HG03354 (cell line): ENCODE measurements at regions not wholly inside any gene's neighbourhood (a gene's known extent, or its start where the extent isn't known, plus 50 kb on each side); places are given as distances from the start of the nearest gene placed in this dataset.

Experiments
- ATAC-seq: cut with Tn5 transposase; IDR thresholded peaks from one replicate; pipeline ENCODE4 v1.9.1; 2021; ENCODE audit warnings: mild to moderate bottlenecking; ENCODE audit not compliant: unreplicated experiment, poor library complexity, severe bottlenecking

DNA sequence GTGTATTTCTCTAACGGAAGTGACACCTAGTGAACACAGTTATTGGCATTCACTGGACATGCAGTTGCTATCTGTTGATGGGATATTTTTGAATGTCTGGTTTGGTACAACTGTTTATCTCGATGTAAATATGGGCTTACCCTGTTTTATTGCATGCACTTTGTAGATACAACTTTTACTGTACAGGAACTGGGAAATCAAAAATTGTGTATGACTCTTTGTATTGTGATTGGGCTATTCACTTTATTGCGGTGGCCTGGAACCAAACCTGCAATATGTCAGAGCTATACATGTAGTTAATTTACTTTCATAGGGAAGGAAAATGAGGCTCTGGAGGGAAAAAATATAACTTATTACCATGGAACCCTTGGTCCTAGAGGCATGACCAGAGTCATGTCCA, 380.7 kb upstream of the KIRREL3 start:
- ATAC-seq = no peak

DNA sequence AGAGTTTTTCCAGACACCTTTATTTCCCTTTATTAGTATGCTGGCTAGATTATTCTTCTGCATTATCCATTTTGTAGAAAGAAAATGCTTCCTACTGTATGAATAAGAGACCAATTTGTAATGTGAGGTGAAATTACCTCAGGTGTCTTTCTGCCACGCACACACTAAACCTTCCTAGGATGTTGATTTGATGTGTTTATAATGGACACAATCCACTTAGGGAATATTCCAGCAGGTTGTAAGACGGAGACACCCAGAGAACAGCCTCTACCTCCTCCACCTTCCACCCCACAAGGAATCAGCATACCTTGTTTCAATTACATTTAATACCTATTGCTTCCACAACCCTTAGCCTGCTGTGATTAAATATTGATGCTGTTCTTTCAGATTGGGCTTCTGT, 379.1 kb upstream of the KIRREL3 start:
- no peak for ATAC-seq

DNA sequence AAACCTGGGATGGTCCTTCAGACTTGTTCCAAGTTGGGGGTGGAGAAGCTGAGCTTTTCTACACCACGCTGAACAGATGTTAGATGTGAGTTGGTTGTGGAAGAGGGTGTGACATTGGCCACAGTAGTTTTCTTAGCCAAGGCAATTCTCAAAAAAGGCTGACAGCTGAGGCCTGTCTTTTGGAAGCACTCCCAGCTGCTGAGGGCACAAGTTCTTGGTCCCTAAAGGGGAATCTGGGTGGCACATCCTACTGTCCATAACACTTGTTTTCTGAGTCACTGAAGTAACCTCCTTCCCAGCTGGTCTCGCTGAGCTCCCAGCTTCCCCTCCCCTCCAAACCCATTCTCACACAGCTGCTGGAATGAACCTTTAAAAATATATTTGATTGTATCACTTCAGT, 375.7 kb upstream of the KIRREL3 start:
- ATAC-seq = no peak

DNA sequence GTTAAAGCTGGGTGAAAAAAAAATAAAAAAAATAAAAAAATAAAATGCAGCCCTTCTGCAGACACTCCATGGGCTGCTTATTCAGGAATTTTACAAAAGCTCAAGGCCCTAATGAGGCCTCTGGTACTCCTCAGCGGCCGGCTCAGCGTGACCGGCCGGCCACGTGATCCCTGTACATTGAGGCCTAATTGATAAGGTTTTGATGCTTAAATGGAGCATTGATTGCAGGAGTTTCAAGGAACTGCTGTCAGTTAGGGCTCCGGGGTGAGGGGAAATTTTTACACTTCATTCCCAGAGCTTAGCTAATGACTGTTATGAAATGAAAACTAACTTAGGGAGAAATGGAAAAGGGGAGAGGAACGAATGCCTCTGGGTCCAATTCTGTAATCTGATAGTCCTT, 368.8 kb upstream of the KIRREL3 start:
- ATAC-seq = no peak

DNA sequence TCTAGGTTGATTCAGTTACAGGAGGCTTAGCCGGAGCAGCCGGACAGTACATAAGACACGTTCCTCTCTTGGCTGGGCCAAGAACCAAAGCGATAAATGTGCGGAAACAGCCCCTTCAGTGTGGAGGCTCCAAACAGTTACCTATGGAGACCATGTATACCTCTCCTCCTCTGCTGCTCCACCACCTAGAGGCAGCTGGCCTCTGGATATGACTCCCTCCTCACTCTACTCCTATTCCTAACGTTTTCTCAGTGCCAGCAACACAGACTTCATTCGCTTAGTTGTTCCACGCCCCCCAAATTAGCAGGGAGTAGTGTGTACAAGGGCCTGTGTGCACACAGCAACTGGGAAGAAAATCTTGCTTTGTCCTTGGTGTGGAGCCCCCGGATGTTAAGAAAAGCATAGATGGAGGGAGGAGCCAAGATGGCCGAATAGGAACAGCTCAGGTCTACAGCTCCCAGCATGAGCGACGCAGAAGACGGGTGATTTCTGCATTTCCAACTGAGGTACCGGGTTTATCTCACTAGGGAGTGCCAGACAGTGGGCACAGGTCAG, 362.3 kb upstream of the KIRREL3 start:
- ATAC-seq = no peak

DNA sequence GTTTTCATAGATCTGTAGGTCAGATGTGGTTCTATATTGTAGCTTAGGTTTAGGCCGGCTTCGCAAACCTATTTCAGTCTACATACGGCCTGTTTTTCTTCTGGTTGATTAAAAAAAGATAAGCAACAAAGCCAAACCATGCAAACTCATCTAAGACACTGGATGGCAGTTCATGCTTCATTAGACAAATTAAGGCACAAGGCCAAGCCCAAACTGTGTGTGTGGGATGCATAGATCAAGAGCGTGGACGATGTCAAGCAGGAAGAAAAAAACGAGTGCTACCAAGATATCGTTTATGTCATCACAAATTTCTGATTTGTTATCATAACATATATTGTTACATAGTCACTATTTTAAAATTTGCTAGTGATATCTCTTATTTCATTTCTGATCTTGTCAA, 357.6 kb upstream of the KIRREL3 start:
- no peak for ATAC-seq

DNA sequence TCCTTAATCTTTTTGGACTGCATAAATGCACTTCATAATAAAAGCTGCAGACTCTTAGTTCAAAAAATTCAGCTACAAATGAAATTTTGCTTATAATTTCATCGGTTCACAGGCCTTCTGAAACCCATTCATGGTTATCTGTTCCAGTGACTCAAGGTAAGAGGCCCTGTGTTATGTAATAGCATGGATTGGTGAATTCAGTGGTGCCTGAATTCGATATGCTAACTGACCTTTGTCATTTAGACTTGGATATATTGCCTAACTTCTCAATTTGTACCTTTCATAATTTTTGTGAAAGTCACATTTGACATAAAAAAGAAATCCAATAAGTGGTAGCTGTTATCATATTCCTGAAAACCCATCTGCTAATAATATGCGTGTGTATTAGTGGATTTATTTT, 349.9 kb upstream of the KIRREL3 start:
- ATAC-seq = no peak

DNA sequence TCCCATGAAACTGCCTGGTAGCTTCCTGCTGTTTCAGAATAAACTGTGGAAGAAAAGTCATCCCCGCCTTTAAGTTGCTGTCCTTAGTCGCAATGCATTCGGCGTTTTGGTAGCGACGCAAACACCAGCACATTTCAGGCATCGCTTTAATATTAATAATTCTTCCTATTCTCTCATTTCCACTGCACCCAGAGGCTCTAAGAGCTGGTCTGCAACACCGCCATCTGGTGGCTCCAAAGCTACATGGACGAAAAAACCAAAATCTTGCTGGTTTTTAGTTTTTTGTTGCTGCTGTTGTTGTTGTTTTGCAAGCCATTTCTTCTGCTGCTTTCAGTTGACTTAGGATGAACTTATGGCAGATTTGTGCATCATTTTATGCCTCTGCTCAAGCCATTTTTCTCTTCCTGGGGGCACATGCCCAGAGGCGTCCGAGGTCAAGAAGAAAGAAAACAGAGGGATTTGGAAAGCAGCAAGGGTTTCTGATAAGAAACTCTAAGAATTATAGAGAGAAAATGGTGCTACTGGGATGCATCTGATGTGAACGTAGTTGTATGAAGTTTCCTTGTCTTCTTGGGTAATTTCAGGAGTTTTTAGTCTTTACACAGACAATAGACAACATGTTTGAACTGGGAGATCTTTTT, 345.4 kb upstream of the KIRREL3 start:
- ATAC-seq = no peak

DNA sequence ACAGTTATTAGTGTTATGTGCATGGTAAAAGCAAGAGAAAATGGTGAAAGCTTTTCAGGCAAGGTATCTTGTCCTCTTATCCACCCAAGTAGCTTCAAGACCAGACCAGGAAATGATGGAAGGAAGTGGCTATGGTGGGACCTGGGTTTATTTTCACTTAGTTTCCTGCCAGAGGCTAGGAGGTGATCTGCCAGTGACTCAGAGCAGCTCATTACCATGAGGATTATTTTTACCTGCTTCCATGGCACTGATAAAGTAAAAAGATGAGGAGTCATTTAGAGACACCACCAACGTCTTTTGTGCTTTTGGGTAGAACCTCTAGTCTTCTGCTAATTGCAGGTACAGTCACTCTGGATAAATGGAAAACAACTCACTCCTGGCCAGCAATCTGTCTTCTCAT, 339.9 kb upstream of the KIRREL3 start:
- no peak for ATAC-seq

DNA sequence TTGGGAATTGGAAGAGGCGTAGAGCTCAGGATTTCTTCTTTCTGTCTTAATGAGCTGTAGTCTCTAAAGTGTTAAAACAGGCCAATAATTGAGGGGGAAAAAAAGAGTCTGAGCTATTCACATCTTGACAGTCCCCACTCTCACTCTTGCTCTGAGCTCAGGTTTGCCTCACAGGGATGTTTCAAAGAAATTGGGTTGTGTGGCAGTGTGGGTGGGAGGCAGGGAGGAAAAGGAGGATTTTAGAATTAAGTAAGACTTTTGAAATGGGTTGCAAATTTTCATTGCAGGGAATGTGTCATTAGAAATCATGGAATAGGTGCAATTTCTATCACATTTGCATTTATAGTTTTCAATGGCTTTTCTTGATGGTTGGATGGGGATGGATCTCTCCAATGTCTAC, 338.8 kb upstream of the KIRREL3 start:
- no peak for ATAC-seq

DNA sequence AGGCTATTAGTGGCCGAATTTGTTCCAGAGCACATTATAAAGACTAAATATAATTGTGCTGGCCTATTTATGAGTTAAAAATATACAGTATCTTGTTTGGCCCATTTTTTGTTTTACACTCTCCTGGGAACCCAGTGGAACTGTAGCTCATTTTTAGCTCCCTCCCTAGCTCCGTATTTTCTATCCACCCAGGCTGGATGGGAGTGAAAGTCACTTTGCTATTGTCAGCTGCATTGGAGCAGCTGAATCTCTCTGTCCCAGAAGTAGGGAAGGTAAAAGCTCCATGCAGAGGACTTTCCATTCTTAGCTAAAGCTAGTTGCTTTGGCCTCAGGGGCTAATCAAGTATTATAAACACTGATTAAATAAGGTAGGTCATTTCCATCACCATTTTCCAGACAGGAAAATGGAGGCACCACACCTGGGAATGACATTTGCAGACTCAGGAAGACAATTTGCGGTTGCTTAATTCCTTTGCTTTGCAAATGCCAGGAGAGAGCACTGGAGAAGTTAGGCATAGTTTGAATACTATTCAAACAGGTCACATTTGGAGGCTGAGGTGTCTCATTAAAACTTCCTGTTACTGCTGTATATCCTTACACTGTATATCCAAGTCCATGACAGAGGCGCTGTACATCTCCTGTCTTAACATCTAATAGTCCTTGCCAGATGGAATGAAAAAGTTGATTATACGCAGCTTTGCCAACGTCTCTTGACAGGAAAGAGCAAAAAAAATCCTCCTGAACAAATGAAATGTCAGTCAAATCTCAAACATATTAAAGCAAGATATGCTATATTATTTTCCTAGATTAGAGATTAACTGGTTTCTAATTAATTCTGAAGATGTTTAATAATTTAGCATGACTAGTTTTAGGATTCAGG, 338.1 kb upstream of the KIRREL3 start:
- no peak for ATAC-seq

DNA sequence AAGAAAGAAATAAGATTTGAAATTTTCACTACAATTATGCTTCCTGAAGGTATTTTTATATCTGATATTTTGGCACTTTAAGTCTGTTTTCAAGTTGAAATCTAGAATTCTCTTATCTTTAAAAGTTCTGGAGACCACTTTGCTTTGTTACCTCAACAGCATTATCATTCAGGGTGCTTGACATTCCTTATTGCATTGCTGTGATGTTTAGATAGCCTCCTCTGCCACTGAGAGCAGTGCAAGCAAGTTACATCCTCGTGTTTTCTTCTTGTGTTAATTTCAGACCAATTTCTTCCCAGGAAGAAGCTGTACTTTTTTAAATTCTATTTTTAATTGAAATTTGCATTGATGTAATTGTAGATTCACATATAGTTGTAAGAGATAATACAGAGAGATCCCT, 333.9 kb upstream of the KIRREL3 start:
- ATAC-seq = no peak

DNA sequence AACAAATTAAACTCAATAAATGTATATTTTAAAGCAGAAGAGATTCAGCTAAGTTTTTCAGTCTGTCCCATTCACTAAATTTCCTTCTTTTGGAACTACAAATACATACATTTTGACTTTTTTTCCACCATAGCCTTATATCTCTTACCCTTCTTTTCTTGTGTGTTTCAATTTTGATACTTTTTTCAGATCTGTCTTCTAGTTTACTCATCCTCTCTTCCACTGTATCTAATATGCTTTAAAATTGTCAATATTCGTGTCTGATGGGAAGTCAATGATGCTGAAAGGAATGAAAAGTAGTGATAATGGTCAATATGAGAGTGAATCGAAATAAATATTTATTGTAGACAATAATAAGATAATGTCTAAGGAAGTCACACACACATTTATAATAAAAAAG, 332.3 kb upstream of the KIRREL3 start:
- no peak for ATAC-seq

DNA sequence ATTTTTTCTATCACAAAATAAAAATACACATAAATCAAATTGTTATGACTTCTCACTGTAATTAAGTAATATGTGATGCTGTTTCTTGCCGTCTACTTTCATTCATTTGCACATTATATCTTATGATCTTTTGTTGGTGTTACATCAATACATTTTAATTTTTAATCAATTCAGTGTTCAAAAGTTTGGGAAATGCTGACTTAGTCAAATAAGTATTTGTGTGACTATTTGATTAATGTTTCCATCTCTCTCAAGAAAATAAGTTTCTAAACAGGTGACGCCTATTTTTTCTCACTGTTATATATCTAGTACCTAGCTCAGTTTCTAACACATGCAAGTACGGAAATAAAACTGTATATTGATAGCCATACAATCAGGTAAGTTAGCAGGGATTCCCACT, 329.5 kb upstream of the KIRREL3 start:
- no peak for ATAC-seq

DNA sequence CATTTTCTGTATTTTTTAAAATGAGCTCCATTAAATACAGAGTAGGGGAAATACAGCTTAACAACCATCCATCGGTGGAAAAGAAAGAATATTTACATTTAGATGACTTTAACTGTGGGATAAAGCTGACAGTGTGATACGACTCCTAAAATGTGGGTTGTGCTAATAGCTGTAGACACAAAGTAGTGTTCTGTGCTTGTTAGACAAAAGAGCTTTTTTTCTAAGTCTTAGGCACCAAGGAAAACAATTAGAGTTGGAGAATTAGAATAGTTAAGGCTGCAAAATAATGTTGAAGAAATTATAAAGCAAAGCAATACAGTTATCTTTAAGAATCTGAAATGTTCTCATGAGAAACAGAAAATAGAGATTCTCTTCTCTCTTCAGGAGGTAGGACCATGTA, 307.7 kb upstream of the KIRREL3 start:
- no peak for ATAC-seq

DNA sequence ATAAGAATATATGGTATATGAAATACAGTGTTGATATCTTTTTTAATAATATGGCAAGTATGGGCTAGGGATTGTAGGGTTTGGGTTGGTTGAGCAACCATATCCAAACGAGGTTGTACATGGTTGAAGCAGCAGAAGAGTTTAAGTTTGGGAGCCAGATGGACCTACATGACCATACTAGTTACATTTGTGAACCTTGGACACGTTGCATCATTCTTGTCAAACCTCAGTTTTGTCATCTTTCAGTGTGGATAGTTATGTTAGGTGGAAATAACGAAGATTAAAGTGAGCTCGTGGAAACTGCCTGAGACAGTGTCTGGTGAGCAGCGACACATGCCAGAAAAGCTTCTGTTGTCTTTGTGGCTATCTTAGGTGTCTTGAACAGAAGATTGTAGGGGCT, 307.1 kb upstream of the KIRREL3 start:
- ATAC-seq = no peak

DNA sequence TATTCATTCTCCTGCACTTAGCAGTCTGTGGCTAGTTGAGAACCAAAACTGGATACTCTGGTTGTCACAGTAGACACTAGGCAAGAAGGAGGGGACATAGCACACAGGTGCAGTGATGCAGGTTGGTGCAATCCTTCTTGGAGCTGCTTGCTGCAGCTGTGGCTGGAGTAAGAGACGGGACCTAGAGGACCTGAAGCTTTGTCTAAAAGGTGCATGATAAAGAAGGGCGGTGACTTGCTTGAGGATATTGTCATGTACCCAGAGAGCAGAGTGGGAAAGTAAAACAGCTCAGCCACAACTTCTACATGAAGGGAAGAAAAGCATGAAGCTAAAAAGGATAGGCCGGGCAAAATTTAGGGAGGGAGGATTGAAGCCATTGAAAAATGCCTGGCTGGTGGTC, 304.1 kb upstream of the KIRREL3 start:
- no peak for ATAC-seq

DNA sequence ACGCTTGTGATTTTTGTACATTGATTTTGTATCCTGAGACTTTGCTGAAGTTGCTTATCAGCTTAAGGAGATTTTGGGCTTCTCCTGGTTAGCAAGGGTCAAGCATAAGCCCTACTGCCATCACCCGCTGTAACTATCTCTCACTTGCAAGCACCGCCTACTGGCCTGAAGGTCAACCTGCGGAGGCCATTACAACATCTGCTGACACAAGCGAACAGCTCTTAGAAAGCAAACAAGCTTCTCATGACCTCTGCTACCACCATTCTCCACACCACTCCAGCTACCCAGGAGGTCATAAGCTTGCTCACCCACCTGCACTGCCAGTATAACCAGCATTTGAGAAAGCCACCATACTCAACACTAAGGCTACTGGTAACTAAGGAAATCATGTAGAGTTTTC, 288.4 kb upstream of the KIRREL3 start:
- no peak for ATAC-seq

DNA sequence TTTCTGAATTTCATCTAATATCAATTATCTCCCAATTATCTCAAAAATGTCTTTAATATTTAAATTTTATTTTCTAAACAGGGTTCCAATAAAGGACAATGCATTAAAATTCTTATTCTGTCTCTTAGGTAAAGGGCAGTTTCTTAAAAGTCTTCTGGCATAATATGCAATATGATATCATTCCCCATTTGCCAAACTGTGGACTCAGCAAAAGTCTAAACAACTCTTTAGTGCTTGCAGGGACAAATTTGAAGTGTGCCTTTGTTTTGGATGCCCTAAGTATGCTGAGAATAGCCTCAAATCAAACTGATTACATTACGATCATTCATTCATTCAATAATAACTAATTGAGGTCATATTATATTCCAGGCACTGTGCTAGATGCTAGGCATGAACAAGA, 281.0 kb upstream of the KIRREL3 start:
- no peak for ATAC-seq

DNA sequence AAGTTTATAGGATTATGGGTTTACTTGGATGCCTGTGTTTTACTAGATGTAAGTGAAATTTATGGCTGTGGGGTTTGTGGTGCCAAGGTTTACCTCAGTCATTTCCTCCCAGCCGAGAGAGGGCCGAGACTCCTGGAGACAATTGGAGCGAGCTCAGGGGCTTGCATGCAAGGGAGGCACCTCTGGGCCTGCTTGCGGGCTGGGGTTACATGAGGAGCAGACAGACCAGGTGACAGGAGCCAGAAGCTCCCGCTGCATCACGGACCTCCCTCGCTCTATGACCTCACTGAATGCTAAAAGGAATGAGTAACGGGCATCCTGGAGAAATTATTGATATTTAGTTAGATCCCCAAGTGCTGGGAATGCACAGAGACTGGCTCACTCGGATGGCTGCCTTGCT, 275.2 kb upstream of the KIRREL3 start:
- ATAC-seq = no peak

DNA sequence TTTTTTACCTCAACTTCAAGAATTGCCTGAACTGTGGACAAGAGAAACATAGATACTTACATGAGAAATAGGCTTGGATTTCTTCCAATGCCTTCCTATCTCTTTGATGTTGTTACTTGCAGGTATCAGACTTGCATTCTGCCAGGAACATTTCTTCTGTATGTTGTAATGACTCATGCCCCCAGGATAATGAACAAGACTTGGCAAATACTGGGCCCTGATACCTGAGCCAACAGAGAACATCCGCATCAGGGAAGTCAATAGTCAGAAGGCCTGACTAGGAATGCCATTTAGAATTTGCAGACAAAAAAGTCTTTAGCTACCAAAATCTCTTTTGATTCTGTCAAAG, 273.7 kb upstream of the KIRREL3 start:
- ATAC-seq = no peak
